Hepatocyte (in vitro differentiated cells): ENCODE measurements at regions not wholly inside any gene's neighbourhood (a gene's known extent, or its start where the extent isn't known, plus 50 kb on each side); places are given as distances from the start of the nearest gene placed in this dataset.

Source experiments
- DNase-seq: peaks from one replicate; pipeline ENCODE4 v3.0.0-alpha.2; 2016; ENCODE audit warnings: low spot score
- H2AFZ ChIP-seq: fragments of 200-600 bp; sonication (generic); 2 replicates; pipeline ENCODE4 v1.6.0; 2016; ENCODE audit warnings: antibody characterized with exemption, mild to moderate bottlenecking
- H3K27ac ChIP-seq: fragments of 200-600 bp; sonication (generic); 2 replicates; pipeline ENCODE4 v1.5.1; 2016; ENCODE audit warnings: mild to moderate bottlenecking
- H3K27me3 ChIP-seq: fragments of 200-600 bp; sonication (generic); 2 replicates; pipeline ENCODE4 v1.6.1; 2016
- H3K36me3 ChIP-seq: fragments of 200-600 bp; sonication (generic); replicated peaks from 2 replicates; pipeline ENCODE4 v1.5.1; 2016; ENCODE audit warnings: low read depth; ENCODE audit not compliant: insufficient read depth
- H3K4me1 ChIP-seq: fragments of 200-600 bp; sonication (generic); 2 replicates; pipeline ENCODE4 v1.5.1; 2016; ENCODE audit warnings: mild to moderate bottlenecking, moderate library complexity; ENCODE audit not compliant: insufficient read depth
- H3K4me2 ChIP-seq: fragments of 200-600 bp; sonication (generic); 2 replicates; pipeline ENCODE4 v1.6.0; 2016
- H3K4me3 ChIP-seq: fragments of 200-600 bp; sonication (generic); 2 replicates; pipeline ENCODE4 v1.5.1; 2016; ENCODE audit warnings: mild to moderate bottlenecking
- H3K79me2 ChIP-seq: fragments of 200-600 bp; sonication (generic); 2 replicates; pipeline ENCODE4 v1.6.0; 2017; ENCODE audit warnings: mild to moderate bottlenecking
- H3K9me2 ChIP-seq: fragments of 200-600 bp; sonication (generic); replicated peaks from 2 replicates; pipeline ENCODE4 v1.6.0; 2017; ENCODE audit warnings: mild to moderate bottlenecking; ENCODE audit not compliant: insufficient read depth
- H3K9me3 ChIP-seq: fragments of 200-600 bp; sonication (generic); 2 replicates; pipeline ENCODE4 v1.5.1; 2016; ENCODE audit warnings: low read depth, mild to moderate bottlenecking
- H4K20me1 ChIP-seq: fragments of 200-600 bp; sonication (generic); 2 replicates; pipeline ENCODE4 v1.6.0; 2016; ENCODE audit warnings: mild to moderate bottlenecking; ENCODE audit not compliant: insufficient read depth, poor library complexity, severe bottlenecking
- EZH2 ChIP-seq: fragments of 200-600 bp; sonication (generic); IDR thresholded peaks from 2 replicates; pipeline ENCODE4 v1.6.1; 2016; ENCODE audit warnings: antibody characterized with exemption, mild to moderate bottlenecking, borderline replicate concordance
- EZH2phosphoT487 ChIP-seq: fragments of 200-600 bp; sonication (generic); IDR thresholded peaks from one replicate; pipeline ENCODE4 v1.6.1; 2018; ENCODE audit warnings: antibody characterized with exemption, mild to moderate bottlenecking, low read depth, moderate library complexity; ENCODE audit not compliant: unreplicated experiment, severe bottlenecking
- WGBS: methylation state at CpG from one replicate; pipeline ENCODE4 v1.1.6; 2016; ENCODE audit warnings: low lambda C conversion rate; ENCODE audit errors: missing lambda C conversion rate; 5-methylcytosine and 5-hydroxymethylcytosine counted together
- TF ChIP-seq, protein P1 (sequence below): fragments of 200-600 bp; sonication (generic); IDR thresholded peaks from 2 replicates; pipeline ENCODE4 v1.5.1; 2016; ENCODE audit warnings: antibody characterized with exemption, mild to moderate bottlenecking; ENCODE audit not compliant: poor library complexity

DNA sequence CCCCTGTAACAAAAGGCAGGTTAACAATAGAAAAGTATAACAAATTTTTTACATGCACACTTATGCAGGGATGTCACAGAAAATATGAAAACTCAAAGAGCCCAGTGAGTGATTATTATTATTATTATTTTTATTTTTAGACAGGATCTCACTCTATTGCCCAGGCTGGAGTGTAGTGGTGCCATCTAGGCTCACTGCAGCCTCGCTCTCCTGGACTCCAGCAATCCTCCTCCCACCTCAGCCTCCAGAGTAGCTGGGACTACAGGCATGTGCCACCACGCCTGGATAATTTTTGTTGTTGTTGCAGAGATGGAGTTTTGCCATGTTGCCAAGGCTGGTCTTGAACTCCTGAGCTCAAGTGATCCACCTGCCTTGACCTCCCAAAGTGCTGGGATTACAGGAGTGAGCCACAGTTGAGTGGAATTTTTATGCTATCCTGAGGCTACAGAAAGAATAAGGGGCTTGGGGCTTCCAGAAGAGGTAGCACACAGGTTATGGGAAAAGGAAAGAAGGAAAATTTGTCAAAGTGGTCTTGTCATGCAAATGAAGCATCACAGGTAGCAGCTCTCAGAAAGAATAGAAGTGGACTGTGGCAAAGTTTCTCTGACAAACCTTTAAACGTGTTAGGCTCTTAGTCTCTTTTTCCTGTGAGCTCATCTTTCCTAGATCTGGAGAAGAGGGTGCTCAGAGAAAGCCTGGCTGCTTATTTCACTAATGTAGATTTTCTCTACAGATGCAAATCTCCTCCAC, 87.7 kb upstream of the LSM14A start:
- Histone ChIP-seq H4K20me1 (no peaks in the 10 kb centered on the region), H3K4me1 (no peaks in the 10 kb centered on the region), H3K36me3 (no peaks in the 10 kb centered on the region), H3K27me3 (no peaks in the 10 kb centered on the region), H3K79me2 (no peaks in the 10 kb centered on the region), H3K4me2 (no peak overlapping the region), H2AFZ (no peak overlapping the region), H3K4me3 (no peak overlapping the region), H3K27ac (no peak overlapping the region), H3K9me3 (no peaks in the 10 kb centered on the region), H3K9me2 (no peaks in the 10 kb centered on the region)
- TF ChIP-seq, protein P1, sequence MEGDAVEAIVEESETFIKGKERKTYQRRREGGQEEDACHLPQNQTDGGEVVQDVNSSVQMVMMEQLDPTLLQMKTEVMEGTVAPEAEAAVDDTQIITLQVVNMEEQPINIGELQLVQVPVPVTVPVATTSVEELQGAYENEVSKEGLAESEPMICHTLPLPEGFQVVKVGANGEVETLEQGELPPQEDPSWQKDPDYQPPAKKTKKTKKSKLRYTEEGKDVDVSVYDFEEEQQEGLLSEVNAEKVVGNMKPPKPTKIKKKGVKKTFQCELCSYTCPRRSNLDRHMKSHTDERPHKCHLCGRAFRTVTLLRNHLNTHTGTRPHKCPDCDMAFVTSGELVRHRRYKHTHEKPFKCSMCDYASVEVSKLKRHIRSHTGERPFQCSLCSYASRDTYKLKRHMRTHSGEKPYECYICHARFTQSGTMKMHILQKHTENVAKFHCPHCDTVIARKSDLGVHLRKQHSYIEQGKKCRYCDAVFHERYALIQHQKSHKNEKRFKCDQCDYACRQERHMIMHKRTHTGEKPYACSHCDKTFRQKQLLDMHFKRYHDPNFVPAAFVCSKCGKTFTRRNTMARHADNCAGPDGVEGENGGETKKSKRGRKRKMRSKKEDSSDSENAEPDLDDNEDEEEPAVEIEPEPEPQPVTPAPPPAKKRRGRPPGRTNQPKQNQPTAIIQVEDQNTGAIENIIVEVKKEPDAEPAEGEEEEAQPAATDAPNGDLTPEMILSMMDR = no peak
- TF ChIP-seq EZH2phosphoT487 (no peak), EZH2 (no peak)
- DNase-seq = no peak
- 65% methylated on average over 3 of the region's 3 CpGs for WGBS

DNA sequence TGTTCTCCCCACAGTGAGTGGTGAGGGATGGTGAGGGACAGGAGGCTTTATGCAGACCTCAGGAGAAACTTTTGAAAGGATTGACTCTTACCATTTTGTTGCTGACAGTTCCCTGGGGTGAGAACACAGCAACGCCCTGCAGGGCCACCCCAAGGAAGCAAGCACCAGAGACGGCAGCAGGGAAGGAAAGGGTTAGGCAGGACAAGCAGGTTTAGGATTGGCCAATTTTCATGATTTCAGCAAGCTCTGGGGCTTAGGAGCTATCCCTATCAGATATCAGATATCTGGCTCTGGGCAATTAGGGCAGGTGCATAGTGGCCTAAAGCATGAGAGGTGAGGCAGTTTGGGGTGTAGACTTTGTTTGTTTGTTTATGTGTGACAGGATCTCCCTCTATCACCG, 87.0 kb upstream of the LSM14A start:
- Histone ChIP-seq H3K4me1 (no peaks in the 10 kb centered on the region), H3K9me3 (no peaks in the 10 kb centered on the region), H3K27ac (no peak overlapping the region), H3K36me3 (no peaks in the 10 kb centered on the region), H3K4me3 (no peak overlapping the region), H3K79me2 (no peaks in the 10 kb centered on the region), H2AFZ (no peak overlapping the region), H4K20me1 (no peaks in the 10 kb centered on the region), H3K4me2 (no peak overlapping the region), H3K27me3 (no peaks in the 10 kb centered on the region), H3K9me2 (no peaks in the 10 kb centered on the region)
- WGBS = 54% methylated on average over 3 of the region's 3 CpGs
- DNase-seq = no peak
- TF ChIP-seq, protein P1 = no peak
- TF ChIP-seq EZH2phosphoT487 (no peak), EZH2 (no peak)

DNA sequence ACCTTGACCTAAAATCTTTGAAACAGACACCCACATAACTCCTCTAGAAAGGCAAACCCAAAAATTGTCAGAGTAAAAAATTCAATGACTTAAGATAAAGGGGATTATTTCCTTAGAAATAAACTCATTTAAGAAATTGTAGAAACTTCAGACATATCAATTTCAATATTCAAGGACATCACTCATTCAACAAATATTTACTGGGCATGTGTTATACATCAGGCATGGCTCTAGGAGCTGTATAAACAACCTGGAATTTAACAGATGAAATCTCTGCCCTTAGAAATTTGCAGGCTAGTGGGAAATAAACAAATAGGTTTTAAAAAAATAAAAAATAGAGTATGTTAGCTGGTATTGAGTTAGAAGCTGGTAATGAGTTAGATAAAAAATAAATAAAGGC, 84.0 kb upstream of the LSM14A start:
- no peak overlapping the region for H3K4me2 ChIP-seq
- H2AFZ ChIP-seq = no peak overlapping the region
- H3K27me3 ChIP-seq = no peaks in the 10 kb centered on the region
- TF ChIP-seq EZH2 (no peak), EZH2phosphoT487 (no peak)
- TF ChIP-seq, protein P1 = no peak
- no peak overlapping the region for H3K4me3 ChIP-seq
- no peak for DNase-seq
- no peaks in the 10 kb centered on the region for H3K9me2 ChIP-seq
- H3K27ac ChIP-seq = no peak overlapping the region
- H3K79me2 ChIP-seq = no peaks in the 10 kb centered on the region
- H3K9me3 ChIP-seq = no peaks in the 10 kb centered on the region
- H4K20me1 ChIP-seq = no peaks in the 10 kb centered on the region
- no peaks in the 10 kb centered on the region for H3K4me1 ChIP-seq
- no peaks in the 10 kb centered on the region for H3K36me3 ChIP-seq

DNA sequence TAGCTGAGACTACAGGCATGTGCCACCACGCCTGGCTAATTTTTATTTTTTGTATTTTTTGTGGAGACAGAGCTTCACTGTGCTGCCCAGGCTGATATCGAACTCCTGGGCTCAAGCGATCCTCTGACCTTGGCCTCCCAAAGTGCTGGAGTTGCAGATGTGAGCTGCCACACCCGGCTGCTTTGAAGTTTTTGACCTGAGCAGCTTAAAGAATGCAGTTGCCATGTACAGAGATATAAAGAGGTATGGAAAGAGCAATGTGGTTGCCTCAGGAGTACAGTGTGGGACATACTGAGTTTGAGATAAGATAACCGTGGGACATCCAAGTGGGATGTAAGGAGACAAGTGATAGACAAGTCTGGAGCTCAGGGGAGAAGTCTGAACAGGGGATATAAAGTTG, 82.7 kb upstream of the LSM14A start:
- Histone ChIP-seq H3K27ac (no peak overlapping the region), H3K36me3 (no peaks in the 10 kb centered on the region), H3K27me3 (no peaks in the 10 kb centered on the region), H3K4me2 (no peak overlapping the region), H3K4me3 (no peak overlapping the region), H2AFZ (no peak overlapping the region), H3K9me2 (no peaks in the 10 kb centered on the region), H3K79me2 (no peaks in the 10 kb centered on the region), H3K9me3 (no peaks in the 10 kb centered on the region), H4K20me1 (no peaks in the 10 kb centered on the region), H3K4me1 (no peaks in the 10 kb centered on the region)
- WGBS = 82% methylated on average over 5 of the region's 5 CpGs
- TF ChIP-seq EZH2phosphoT487 (no peak), EZH2 (no peak)
- TF ChIP-seq, protein P1 = no peak
- no peak for DNase-seq
